GM12865 (cell line): ENCODE measurements at regions not wholly inside any gene's neighbourhood (a gene's known extent, or its start where the extent isn't known, plus 50 kb on each side); places are given as distances from the start of the nearest gene placed in this dataset.

Source experiments
- DNase-seq: peaks from one replicate; pipeline ENCODE4 v3.0.0; 2010; ENCODE audit warnings: low read depth
- H3K4me3 ChIP-seq: 2 replicates; pipeline ENCODE4 v1.5.1; 2011; ENCODE audit warnings: mild to moderate bottlenecking, low read depth, low read length, control low read depth
- TF ChIP-seq, protein P1 (sequence below): IDR thresholded peaks from 2 replicates; pipeline ENCODE4 v1.5.1; 2011; ENCODE audit warnings: low read length, control low read depth, low read depth, inconsistent platforms; ENCODE audit not compliant: insufficient read depth; ENCODE audit errors: missing control alignments

- no peak for DNase-seq
- TF ChIP-seq, protein P1, sequence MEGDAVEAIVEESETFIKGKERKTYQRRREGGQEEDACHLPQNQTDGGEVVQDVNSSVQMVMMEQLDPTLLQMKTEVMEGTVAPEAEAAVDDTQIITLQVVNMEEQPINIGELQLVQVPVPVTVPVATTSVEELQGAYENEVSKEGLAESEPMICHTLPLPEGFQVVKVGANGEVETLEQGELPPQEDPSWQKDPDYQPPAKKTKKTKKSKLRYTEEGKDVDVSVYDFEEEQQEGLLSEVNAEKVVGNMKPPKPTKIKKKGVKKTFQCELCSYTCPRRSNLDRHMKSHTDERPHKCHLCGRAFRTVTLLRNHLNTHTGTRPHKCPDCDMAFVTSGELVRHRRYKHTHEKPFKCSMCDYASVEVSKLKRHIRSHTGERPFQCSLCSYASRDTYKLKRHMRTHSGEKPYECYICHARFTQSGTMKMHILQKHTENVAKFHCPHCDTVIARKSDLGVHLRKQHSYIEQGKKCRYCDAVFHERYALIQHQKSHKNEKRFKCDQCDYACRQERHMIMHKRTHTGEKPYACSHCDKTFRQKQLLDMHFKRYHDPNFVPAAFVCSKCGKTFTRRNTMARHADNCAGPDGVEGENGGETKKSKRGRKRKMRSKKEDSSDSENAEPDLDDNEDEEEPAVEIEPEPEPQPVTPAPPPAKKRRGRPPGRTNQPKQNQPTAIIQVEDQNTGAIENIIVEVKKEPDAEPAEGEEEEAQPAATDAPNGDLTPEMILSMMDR, result no peak
- no peak overlapping the region for H3K4me3 ChIP-seq
Measured at GRCh38 chr5:21236971-21237427, 1249.0 kb upstream of the CDH18 start.

DNA sequence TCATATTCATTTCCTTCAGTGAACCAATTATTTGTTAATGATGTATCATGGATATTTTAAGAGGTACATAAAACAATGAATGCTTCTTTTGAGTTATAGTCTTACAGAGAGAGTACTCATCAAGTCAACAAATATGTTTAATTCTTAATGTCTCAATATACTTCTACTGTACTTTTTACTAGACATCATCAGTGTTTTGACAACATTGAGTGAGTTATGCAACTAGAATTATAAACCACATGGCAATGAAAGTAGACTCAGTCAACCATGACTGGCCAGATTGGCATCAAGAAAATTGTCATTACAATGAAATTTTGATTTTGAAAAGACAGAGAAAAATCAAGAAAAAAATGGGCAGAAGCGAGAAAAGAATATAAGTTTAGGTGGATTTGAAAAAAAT, 1248.1 kb upstream of the CDH18 start:
- no peak overlapping the region for H3K4me3 ChIP-seq
- DNase-seq, result no peak
- TF ChIP-seq, protein P1, result no peak

DNA sequence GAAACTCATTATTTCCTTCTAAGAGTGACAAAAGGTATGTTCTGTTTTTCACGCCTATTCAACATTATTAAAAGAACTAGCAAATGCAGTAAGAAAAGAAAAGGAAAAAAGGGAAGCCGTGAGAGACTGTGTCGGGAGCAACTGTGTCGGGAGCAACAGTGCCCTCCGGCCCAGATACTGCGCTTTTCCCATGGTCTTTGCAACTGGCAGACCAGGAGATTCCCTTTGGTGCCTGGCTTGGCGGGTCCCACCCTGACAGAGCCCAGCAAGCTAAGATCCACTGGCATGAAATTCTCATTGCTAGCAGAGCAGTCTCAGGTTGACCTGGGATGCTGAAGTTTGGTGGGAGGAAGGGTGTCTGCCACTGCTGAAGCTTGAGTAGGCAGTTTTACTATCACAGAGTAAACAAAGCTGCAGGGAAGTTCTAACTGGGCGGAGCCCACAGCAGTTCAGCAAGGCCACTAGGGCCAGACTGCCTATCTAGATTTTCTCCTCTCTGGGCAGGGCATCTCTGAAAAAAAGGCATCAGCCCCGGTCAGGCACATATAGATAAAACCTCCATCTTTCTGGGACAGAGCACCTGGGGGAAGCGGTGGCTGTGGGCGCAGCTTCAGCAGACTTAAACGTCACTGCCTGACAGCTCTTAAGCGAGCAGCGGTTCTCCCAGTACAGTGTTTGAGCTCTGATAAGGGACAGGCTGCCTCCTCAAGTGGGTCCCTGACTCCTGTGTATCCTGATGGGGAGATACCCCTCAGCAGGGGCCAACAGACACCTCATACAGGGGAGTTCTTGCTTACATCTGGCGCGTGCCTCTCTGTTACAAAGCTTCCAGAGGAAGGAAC, 1237.4 kb upstream of the CDH18 start:
- no peak overlapping the region for H3K4me3 ChIP-seq
- DNase-seq, result no peak
- TF ChIP-seq, protein P1, result no peak

DNA sequence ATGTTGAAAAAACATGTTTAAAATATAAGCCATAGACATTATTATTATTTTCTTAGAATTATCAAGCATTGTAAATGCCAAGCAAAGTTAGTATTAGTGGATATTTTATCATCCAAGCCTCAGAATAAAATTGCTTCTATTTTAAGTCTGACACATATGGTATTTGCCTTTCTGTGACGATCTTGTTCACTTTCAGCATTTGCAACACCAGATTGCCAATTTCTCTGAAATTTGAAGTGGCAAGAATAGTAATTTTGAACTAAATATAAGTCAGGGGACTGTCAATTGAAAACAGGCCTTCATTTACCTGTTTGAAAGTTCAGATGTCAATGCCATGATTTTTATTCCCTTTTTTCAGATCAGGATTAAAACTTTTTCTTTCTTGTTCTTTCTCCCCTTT, 1233.6 kb upstream of the CDH18 start:
- TF ChIP-seq, protein P1, result no peak
- no peak for DNase-seq
- H3K4me3 ChIP-seq, result no peak overlapping the region

- TF ChIP-seq, protein P1, result no peak
- no peak overlapping the region for H3K4me3 ChIP-seq
- DNase-seq, result no peak
Measured at GRCh38 chr5:21219966-21220365, 1232.0 kb upstream of the CDH18 start.

GRCh38 chr5:21219251-21219650, 1231.3 kb upstream of the CDH18 start:
- DNase-seq, result no peak
- H3K4me3 ChIP-seq, result no peak overlapping the region
- TF ChIP-seq, protein P1, result no peak

GRCh38 chr5:21212026-21212425, 1224.0 kb upstream of the CDH18 start:
- no peak overlapping the region for H3K4me3 ChIP-seq
- DNase-seq, result no peak
- TF ChIP-seq, protein P1, result no peak
